ENCODE measurements at regions not wholly inside any gene's neighbourhood (a gene's known extent, or its start where the extent isn't known, plus 50 kb on each side); places are given as distances from the start of the nearest gene placed in this dataset.

DNA sequence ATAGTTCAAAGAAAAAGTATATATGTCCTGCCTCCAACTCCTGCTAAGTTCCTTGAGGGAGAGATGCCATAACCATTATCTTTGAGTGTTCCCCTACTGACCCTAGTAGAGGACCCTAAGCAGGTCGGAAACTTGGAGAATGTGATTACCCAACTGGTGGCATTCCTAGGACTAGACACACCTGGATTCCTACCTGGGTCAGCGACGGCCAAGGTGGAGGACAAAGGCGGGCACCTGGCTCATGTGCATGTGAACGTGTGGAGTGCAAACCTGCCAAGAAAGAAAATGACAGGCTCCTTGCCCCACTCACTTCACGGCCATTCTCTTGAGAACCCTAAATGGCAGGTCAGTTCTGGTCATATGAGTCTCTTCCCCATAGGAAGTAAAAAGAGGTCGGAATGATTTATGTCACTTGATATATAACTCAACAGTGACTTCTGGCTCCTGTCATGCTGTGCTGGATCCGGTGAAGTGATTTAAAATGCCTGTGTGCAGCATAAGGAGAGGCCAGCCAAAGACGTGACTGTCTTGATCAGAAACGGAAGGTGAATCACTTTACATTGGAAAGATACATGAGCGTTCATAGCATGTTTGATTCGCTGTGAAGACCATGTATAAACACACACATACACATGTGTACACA lies 371.6 kb downstream of the EIPR1 start:
- no peaks in the 10 kb centered on the region for H3K4me1 Mint-ChIP-seq (ENCODE audit: low read depth)
- H3K27ac Mint-ChIP-seq: no peak overlapping the region
- no peaks in the 10 kb centered on the region for H3K9me3 Mint-ChIP-seq
- intact Hi-C loops (cut with micrococcal nuclease): no loop called here
- peaks cover 24% of the 10 kb centered on the region for H3K27me3 Mint-ChIP-seq
- ChIA-PET POLR2A (no interaction called here), CTCF (no interaction called here)
- H3K4me3 Mint-ChIP-seq: no peak overlapping the region
- no peaks in the 10 kb centered on the region for H3K36me3 Mint-ChIP-seq
- no peak for DNase-seq

DNA sequence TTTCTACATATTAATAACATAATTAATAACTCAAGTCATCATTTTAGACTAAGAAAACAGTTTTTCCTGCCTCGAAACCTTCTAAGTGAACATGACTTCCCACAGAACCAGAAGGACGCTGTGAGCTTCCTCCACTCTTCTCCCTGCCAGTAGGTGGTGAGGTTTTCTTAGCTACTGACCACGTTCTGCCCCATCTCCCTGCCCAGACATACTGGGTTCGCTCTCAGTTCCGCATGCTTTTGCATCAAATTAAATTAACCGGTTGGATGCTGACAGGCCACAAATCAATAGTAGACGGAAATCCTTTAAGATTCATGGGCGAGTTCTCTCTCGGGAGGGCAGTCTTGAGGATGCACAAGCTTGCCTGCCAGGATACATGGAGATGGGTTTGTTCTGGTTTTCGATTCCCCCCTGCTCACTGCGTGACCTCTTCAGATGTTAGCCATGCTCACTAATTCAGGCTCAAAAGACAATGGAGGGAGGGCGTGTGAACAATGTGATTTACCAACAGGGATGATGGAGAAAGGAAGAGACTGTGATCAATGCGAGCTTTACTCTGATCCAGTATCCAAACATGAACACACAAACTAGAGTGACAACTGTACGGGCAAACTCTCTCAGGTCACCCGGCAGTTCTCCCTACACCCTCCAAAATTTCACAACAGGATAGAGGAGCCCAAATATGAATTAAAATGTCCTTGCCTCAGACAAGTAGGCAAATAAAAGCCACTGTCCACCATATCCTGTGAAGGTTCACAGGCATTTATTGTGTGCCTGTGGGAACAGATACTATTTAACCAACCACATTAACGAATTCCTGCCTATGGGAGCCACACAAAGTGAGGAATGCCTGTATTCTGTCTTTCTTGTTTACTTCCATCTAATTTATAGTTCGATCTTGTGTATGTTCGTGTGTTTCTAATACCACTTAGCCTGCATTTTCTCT lies 375.7 kb downstream of the EIPR1 start:
- no peak for DNase-seq
- ChIA-PET POLR2A (no interaction called here), CTCF (no interaction called here)
- intact Hi-C loops (cut with micrococcal nuclease): no loop called here
- H3K36me3 Mint-ChIP-seq: no peaks in the 10 kb centered on the region
- no peak overlapping the region for H3K27ac Mint-ChIP-seq
- peaks cover 10% of the 10 kb centered on the region for H3K27me3 Mint-ChIP-seq
- H3K9me3 Mint-ChIP-seq: no peaks in the 10 kb centered on the region
- no peaks in the 10 kb centered on the region for H3K4me1 Mint-ChIP-seq (ENCODE audit: low read depth)
- no peak overlapping the region for H3K4me3 Mint-ChIP-seq

DNA sequence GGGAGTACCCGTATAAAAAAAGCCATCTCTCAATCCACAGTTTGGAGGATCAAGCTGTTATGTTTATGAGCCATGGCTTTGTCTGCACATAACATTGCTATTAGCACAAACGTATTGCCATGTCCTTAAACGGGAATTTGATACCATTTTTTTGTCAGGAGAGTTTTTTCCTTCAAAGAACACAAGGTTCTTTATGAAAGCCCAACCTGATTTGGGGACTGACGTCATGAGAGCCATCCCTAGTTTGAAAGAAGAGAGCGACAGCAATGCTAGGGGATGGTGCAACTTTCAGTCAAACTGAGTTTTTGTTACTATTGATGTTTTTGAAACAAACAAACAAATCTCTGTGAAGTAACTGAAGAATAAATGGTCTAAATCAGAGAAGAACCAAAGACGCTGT lies 376.6 kb downstream of the EIPR1 start:
- Mint-ChIP-seq H3K27ac (no peak overlapping the region), H3K36me3 (no peaks in the 10 kb centered on the region), H3K4me1 (ENCODE audit: low read depth) (no peaks in the 10 kb centered on the region), H3K4me3 (no peak overlapping the region), H3K9me3 (no peaks in the 10 kb centered on the region), H3K27me3 (peaks cover 6% of the 10 kb centered on the region)
- ChIA-PET CTCF (no interaction called here), POLR2A (no interaction called here)
- intact Hi-C loops (cut with micrococcal nuclease): no loop called here
- DNase-seq: no peak

DNA sequence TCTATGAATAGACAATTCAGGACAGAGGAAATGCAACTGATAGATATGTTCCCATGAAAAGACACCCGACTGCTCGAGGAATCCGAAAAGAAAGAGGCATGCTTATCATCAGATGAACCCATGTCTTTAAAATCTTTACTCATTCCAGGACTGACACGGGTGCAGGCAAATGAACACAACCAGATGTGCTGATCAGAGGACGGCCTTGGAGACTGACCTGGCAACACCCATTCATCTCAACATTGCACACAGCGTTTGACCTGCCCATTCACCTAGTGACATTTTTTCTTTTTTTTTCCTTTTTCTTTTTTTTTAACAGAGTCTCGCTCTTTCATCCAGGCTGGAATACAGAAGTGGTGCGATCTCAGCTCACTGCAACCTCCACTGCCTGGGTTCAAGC lies 377.5 kb downstream of the EIPR1 start:
- DNase-seq: no peak
- intact Hi-C loops (cut with micrococcal nuclease): no loop called here
- POLR2A ChIA-PET: no interaction called here
- H3K9me3 Mint-ChIP-seq: no peaks in the 10 kb centered on the region
- H3K27ac Mint-ChIP-seq: no peak overlapping the region
- CTCF ChIA-PET: no interaction called here
- no peaks in the 10 kb centered on the region for H3K36me3 Mint-ChIP-seq
- peaks cover 1% of the 10 kb centered on the region for H3K27me3 Mint-ChIP-seq
- no peak overlapping the region for H3K4me3 Mint-ChIP-seq
- no peaks in the 10 kb centered on the region for H3K4me1 Mint-ChIP-seq (ENCODE audit: low read depth)

DNA sequence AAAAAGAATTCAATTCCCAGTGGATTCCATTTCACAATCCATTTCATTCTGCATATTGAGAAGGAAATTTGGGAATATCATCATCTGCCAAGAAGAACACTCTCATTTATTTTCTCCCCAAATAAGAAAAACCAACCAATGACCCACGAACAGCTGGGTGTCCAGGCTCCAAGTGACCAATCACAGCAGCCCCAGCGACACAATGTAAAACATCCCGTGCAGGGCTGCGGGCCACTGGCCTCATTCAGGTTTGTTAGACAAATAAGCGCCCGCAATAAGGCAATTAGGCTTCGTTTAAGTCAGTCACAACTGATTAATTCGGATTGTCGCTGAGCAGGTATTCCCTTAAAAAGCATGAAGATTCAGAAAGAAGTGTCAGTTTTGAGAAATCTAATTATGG lies 378.6 kb downstream of the EIPR1 start:
- H3K36me3 Mint-ChIP-seq: no peaks in the 10 kb centered on the region
- intact Hi-C loops (cut with micrococcal nuclease): no loop called here
- H3K27me3 Mint-ChIP-seq: peaks cover 1% of the 10 kb centered on the region
- ChIA-PET POLR2A (no interaction called here), CTCF (no interaction called here)
- H3K27ac Mint-ChIP-seq: no peak overlapping the region
- H3K4me3 Mint-ChIP-seq: no peak overlapping the region
- no peaks in the 10 kb centered on the region for H3K4me1 Mint-ChIP-seq (ENCODE audit: low read depth)
- no peaks in the 10 kb centered on the region for H3K9me3 Mint-ChIP-seq
- no peak for DNase-seq

DNA sequence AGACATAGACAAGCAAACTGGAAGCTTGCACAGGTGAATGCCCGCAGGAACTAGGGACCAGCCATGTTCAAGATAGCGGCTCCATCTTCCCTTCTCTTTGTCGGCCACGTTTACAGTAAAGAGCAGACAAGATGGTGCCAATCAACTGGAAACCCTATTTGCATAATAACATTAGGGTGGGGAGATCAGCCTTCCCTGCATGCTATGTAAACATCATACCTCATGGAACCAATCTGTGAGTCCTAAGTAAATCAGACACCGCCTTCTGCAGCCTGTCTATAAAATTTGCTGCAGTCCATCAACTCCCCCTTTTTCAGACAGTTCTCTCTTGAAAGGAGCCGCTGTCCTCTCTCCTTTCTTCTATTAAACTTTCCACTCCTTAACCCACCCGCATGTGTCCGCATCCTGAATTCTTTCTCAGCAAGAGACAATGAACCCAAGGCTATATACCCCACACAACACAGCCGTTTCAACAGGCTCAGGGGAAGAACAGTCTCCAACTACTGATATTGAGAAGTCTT lies 384.4 kb downstream of the EIPR1 start:
- Mint-ChIP-seq H3K27ac (no peak overlapping the region), H3K36me3 (no peaks in the 10 kb centered on the region), H3K4me1 (ENCODE audit: low read depth) (no peaks in the 10 kb centered on the region), H3K4me3 (no peak overlapping the region), H3K9me3 (peaks cover 6% of the 10 kb centered on the region), H3K27me3 (peaks cover 11% of the 10 kb centered on the region)
- DNase-seq: no peak
- intact Hi-C loops (cut with micrococcal nuclease): no loop called here
- ChIA-PET CTCF (no interaction called here), POLR2A (no interaction called here)

DNA sequence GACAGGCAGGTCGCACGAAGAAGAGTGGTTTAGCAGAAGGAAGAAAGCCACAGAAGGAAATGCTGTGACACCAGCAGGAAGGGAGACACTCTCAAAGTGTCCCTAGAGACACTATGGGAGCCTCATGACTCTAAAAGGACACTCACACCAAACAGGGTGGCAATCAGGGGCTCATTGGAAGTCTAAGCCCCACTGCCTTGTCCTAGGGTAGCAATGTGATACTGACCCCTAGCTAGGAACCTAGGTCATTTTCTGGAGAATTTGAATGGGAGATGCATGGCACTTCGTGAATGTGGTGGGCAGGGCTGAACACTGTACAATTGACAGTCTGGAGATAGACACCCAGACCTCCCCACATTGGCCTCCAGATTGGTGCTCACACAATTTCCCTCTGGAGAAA lies 385.0 kb downstream of the EIPR1 start:
- Mint-ChIP-seq H3K4me1 (ENCODE audit: low read depth) (no peaks in the 10 kb centered on the region), H3K9me3 (peaks cover 9% of the 10 kb centered on the region), H3K27me3 (peaks cover 10% of the 10 kb centered on the region), H3K36me3 (no peaks in the 10 kb centered on the region), H3K27ac (no peak overlapping the region), H3K4me3 (no peak overlapping the region)
- intact Hi-C loops (cut with micrococcal nuclease): no loop called here
- DNase-seq: no peak
- ChIA-PET POLR2A (no interaction called here), CTCF (no interaction called here)

DNA sequence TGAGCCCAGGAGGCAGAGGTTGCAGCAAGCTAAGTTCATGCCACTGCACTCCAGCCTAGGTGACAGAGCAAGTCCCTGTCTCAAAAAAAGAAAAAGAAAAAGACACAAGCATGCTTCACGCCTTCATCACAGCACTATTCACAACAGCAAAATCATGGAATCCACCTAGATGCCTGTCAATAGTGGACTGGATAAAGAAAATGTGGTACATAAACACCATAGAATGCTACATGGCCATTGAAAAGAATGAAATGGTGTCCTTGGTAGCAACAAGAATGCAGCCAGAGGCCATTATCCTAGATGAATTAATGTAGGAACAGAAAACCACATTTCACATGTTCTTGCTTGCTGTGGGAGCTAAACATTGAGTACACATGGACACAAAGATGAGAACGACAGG lies 392.6 kb downstream of the EIPR1 start:
- POLR2A ChIA-PET: no interaction called here
- no peaks in the 10 kb centered on the region for H3K4me1 Mint-ChIP-seq (ENCODE audit: low read depth)

DNA sequence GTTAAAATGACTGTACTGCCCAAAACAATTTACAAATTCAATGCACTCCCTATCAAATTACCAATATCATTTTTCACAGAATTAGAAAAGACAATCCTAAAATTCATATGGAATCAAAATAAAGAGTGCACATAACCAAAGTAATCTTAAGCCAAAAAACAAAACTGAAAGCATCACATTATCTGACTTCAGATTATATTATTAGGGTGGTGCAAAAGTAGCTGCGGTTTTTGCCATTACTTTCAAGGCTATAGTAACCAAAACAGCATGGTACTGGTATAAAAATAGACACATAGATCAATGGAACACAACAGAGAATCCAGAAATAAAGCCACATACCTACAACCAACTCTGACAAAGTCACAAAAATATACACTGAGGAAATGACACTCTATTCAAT lies 396.6 kb downstream of the EIPR1 start:
- Mint-ChIP-seq H3K27ac (no peak overlapping the region), H3K9me3 (peaks cover 8% of the 10 kb centered on the region), H3K4me1 (ENCODE audit: low read depth) (no peaks in the 10 kb centered on the region), H3K27me3 (peaks cover 3% of the 10 kb centered on the region), H3K36me3 (no peaks in the 10 kb centered on the region), H3K4me3 (no peak overlapping the region)
- DNase-seq: no peak
- POLR2A ChIA-PET: no interaction called here
- CTCF ChIA-PET: no interaction called here
- intact Hi-C loops (cut with micrococcal nuclease): no loop called here

More for the DNA sequence above, 392.6 kb downstream of the EIPR1 start:
- Mint-ChIP-seq H3K9me3 (peaks cover 18% of the 10 kb centered on the region), H3K27me3 (peaks cover 4% of the 10 kb centered on the region), H3K4me3 (no peak overlapping the region), H3K36me3 (no peaks in the 10 kb centered on the region), H3K27ac (no peak overlapping the region)
- DNase-seq: no peak
- CTCF ChIA-PET: no interaction called here
- intact Hi-C loops (cut with micrococcal nuclease): no loop called here

DNA sequence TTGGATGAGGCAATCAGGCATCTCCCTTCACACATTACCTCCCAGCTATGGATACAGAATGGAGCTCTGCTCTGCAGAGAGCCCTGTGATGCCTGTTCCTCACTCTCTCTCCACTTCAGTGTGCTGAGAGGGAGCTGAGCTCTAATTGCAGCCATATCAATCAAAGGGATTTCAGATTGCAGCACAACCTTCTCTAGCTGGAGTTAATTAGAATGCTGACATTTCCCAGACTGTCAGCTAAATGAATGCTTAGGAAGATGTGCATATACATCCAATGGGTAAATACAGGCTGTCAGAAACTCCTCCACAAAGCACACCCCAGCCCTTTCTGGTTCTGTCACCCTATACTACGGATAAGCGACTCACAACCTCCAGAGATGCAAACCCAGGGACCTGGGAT lies 402.6 kb downstream of the EIPR1 start:
- intact Hi-C loops (cut with micrococcal nuclease): no loop called here
- no peak for DNase-seq
- CTCF ChIA-PET: no interaction called here
- POLR2A ChIA-PET: no interaction called here
- Mint-ChIP-seq H3K27ac (no peak overlapping the region), H3K27me3 (peaks cover 5% of the 10 kb centered on the region), H3K9me3 (peaks cover 5% of the 10 kb centered on the region), H3K4me3 (no peak overlapping the region), H3K4me1 (ENCODE audit: low read depth) (no peaks in the 10 kb centered on the region), H3K36me3 (no peaks in the 10 kb centered on the region)

DNA sequence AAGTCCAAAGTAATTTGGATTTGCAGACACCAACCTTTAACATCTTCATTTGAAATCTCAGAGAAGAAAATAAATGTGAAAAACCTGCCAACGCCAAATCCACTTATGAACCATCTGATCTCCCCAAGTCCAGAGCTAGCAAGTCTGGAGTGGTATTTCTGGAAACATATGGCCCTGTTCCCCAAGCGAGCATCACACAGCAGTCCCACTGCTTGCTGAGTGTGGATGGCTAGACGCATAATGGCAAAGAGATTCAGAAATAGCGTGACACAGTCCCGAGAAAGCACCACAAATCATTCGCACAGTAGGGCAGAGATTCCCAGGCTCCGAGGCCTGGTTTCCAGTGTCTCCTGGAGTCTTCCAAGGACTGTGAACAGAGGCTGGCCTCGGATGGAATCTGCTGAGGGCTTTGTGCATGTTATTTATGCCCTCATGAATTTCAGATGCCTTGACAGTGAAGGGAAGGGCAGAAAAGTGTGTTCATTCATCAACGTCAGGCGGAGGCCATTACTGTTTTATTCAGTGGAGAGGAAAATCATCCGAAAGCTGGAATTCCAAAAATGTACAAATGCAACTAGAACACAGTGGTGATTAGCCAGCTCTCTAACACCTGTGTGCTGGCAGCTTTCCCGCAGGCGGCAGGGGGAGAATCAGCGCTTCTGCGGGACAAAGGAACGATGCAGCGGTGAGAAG lies 417.0 kb downstream of the EIPR1 start:
- Mint-ChIP-seq H3K9me3 (peaks cover 4% of the 10 kb centered on the region), H3K4me1 (ENCODE audit: low read depth) (no peaks in the 10 kb centered on the region), H3K27ac (no peak overlapping the region), H3K36me3 (no peaks in the 10 kb centered on the region), H3K4me3 (no peak overlapping the region), H3K27me3 (no peaks in the 10 kb centered on the region)
- intact Hi-C loops (cut with micrococcal nuclease): no loop called here
- DNase-seq: no peak
- ChIA-PET POLR2A (no interaction called here), CTCF (no interaction called here)

DNA sequence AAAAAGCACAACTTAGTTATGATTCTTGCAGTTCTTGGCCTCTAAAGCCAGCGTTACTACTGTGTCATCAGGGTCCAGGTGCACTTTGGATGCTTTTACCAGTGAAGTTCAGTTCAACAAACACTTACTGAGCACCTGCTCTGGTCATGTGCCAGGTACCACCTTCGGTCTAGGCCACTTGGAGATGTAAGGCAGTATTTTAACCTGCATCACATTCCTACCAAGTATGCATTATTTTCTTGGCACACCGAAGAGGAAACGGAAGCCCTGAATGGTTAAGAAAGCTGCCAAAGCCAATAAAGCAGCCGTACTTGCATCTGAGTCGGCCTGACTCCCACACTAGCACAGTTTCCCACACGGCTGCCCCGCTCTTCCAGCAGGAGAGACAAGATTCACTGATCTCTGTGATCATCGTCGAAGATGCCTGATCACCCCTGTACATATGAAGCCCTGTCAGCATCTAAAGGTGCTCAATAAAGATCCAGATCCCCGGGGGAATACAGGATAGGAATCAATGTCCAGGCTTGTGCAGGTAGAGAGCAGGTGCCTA lies 427.1 kb downstream of the EIPR1 start:
- POLR2A ChIA-PET: no interaction called here
- H3K27me3 Mint-ChIP-seq: no peaks in the 10 kb centered on the region
- H3K4me3 Mint-ChIP-seq: no peak overlapping the region
- CTCF ChIA-PET: no interaction called here
- H3K36me3 Mint-ChIP-seq: no peaks in the 10 kb centered on the region
- no peak overlapping the region for H3K27ac Mint-ChIP-seq
- no peak for DNase-seq
- intact Hi-C loops (cut with micrococcal nuclease): no loop called here
- H3K4me1 Mint-ChIP-seq (ENCODE audit: low read depth): no peaks in the 10 kb centered on the region
- H3K9me3 Mint-ChIP-seq: peaks cover 3% of the 10 kb centered on the region

Measured in activated CD4-positive, alpha-beta memory T cell treated with anti-CD3 and anti-CD28 coated beads for 36 hours (primary cell).